WTC11 (cell line): ENCODE measurements at regions not wholly inside any gene's neighbourhood (a gene's known extent, or its start where the extent isn't known, plus 50 kb on each side); places are given as distances from the start of the nearest gene placed in this dataset.

Source experiments
- ATAC-seq: fragments of 200-7000 bp; cut with Tn5 transposase; 2 replicates; pipeline ENCODE4 v1.10.0; 2021; ENCODE audit warnings: mild to moderate bottlenecking, moderate library complexity
- CTCF ChIA-PET: fragments of 300-600 bp; sonication (Branson Sonifier 250); formaldehyde crosslinking; loops from one replicate; lab custom pipeline; 2021; ENCODE audit warnings: antibody characterized with exemption; lab: Charles Lee
- POLR2A ChIA-PET: fragments of 350-600 bp; sonication (Branson Sonifier 250); formaldehyde crosslinking; loops from one replicate; lab custom pipeline; 2021; ENCODE audit warnings: antibody characterized with exemption; lab: Charles Lee
- DNase-seq: peaks from one replicate; pipeline ENCODE4 v3.0.0; 2021; ENCODE audit warnings: low spot score
- H3K27ac Mint-ChIP-seq: 2 replicates; pipeline ENCODE4 v1.8.0; 2021; ENCODE audit warnings: mixed read lengths
- H3K27me3 Mint-ChIP-seq: 2 replicates; pipeline ENCODE4 v1.8.0; 2021; ENCODE audit warnings: low read depth, mild to moderate bottlenecking, moderate library complexity, mixed read lengths
- H3K36me3 Mint-ChIP-seq: 2 replicates; pipeline ENCODE4 v1.8.0; 2021; ENCODE audit warnings: mixed read lengths
- H3K4me1 Mint-ChIP-seq: 2 replicates; pipeline ENCODE4 v1.8.0; 2022; ENCODE audit warnings: mixed read lengths
- H3K4me3 Mint-ChIP-seq: 2 replicates; pipeline ENCODE4 v1.8.0; 2021; ENCODE audit warnings: mild to moderate bottlenecking, moderate library complexity, mixed read lengths
- H3K9me3 Mint-ChIP-seq: 2 replicates; pipeline ENCODE4 v1.8.0; 2021; ENCODE audit warnings: mixed read lengths
- ATF1 ChIP-seq: sonication (generic); formaldehyde crosslinking; IDR thresholded peaks from 2 replicates; pipeline ENCODE4 v1.8.1; 2023; ENCODE audit warnings: mild to moderate bottlenecking, moderate library complexity, missing genetic modification reagents
- CREB1 ChIP-seq: sonication (generic); formaldehyde crosslinking; IDR thresholded peaks from 2 replicates; pipeline ENCODE4 v1.8.0; 2023; ENCODE audit warnings: mild to moderate bottlenecking, missing genetic modification reagents
- FOXK1 ChIP-seq: sonication (generic); formaldehyde crosslinking; IDR thresholded peaks from 2 replicates; pipeline ENCODE4 v1.8.0; 2022; ENCODE audit warnings: mild to moderate bottlenecking, moderate library complexity, missing genetic modification reagents
- GTF2I ChIP-seq: fragments of 250-450 bp; sonication (Bioruptor Pico); conservative IDR thresholded peaks from 2 replicates; pipeline ENCODE4 v1.4.0; 2021; ENCODE audit warnings: mild to moderate bottlenecking
- IRF2 ChIP-seq: sonication (generic); formaldehyde crosslinking; IDR thresholded peaks from 2 replicates; pipeline ENCODE4 v1.8.0; 2022; ENCODE audit warnings: low read depth, missing genetic modification reagents, borderline replicate concordance
- JAZF1 ChIP-seq: fragments of 250-450 bp; sonication (Bioruptor Pico); IDR thresholded peaks from 2 replicates; pipeline ENCODE4 v1.9.0; 2021; ENCODE audit warnings: moderate library complexity, mild to moderate bottlenecking, inconsistent platforms
- JUN ChIP-seq: sonication (generic); formaldehyde crosslinking; IDR thresholded peaks from 2 replicates; pipeline ENCODE4 v1.8.0; 2023; ENCODE audit warnings: mild to moderate bottlenecking, missing genetic modification reagents
- NFE2L1 ChIP-seq: sonication (generic); formaldehyde crosslinking; IDR thresholded peaks from 2 replicates; pipeline ENCODE4 v1.8.1; 2023; ENCODE audit warnings: missing genetic modification reagents
- NR1H2 ChIP-seq: sonication (generic); formaldehyde crosslinking; IDR thresholded peaks from 2 replicates; pipeline ENCODE4 v1.9.0; 2021; ENCODE audit warnings: mild to moderate bottlenecking, moderate library complexity, missing genetic modification reagents
- OVOL2 ChIP-seq: fragments of 250-450 bp; sonication (Bioruptor Pico); IDR thresholded peaks from 2 replicates; pipeline ENCODE4 v1.9.0; 2021; ENCODE audit warnings: mild to moderate bottlenecking, borderline replicate concordance
- RELA ChIP-seq: sonication (generic); formaldehyde crosslinking; IDR thresholded peaks from 2 replicates; pipeline ENCODE4 v1.8.1; 2022; ENCODE audit warnings: missing genetic modification reagents, mild to moderate bottlenecking, borderline replicate concordance
- RORB ChIP-seq: fragments of 250-450 bp; sonication (Bioruptor Pico); IDR thresholded peaks from 2 replicates; pipeline ENCODE4 v1.9.0; 2021; ENCODE audit warnings: mild to moderate bottlenecking
- TCF7 ChIP-seq: sonication (generic); formaldehyde crosslinking; IDR thresholded peaks from 2 replicates; pipeline ENCODE4 v1.8.0; 2022; ENCODE audit warnings: mild to moderate bottlenecking, low read depth, missing genetic modification reagents, moderate library complexity
- TEAD1 ChIP-seq: sonication (generic); formaldehyde crosslinking; IDR thresholded peaks from 2 replicates; pipeline ENCODE4 v1.8.0; 2022; ENCODE audit warnings: mild to moderate bottlenecking, missing genetic modification reagents
- TEAD4 ChIP-seq: sonication (generic); formaldehyde crosslinking; IDR thresholded peaks from 2 replicates; pipeline ENCODE4 v1.8.0; 2022; ENCODE audit warnings: mild to moderate bottlenecking, missing genetic modification reagents
- ZNF138 ChIP-seq: sonication (generic); formaldehyde crosslinking; conservative IDR thresholded peaks from 2 replicates; pipeline ENCODE4 v1.8.1; 2022; ENCODE audit warnings: mild to moderate bottlenecking, moderate library complexity, missing genetic modification reagents
- ZNF423 ChIP-seq: fragments of 250-450 bp; sonication (Bioruptor Pico); IDR thresholded peaks from 2 replicates; pipeline ENCODE4 v2.1.2; 2022; ENCODE audit warnings: mild to moderate bottlenecking, moderate library complexity
- ZNF671 ChIP-seq: fragments of 250-450 bp; sonication (Bioruptor Pico); IDR thresholded peaks from 2 replicates; pipeline ENCODE4 v1.8.0; 2021; ENCODE audit warnings: mild to moderate bottlenecking
- TF ChIP-seq, protein P1 (sequence below): sonication (generic); formaldehyde crosslinking; IDR thresholded peaks from 2 replicates; pipeline ENCODE4 v1.8.1; 2023; ENCODE audit warnings: mild to moderate bottlenecking, moderate library complexity, missing genetic modification reagents
- TF ChIP-seq, protein P2 (sequence below): sonication (generic); formaldehyde crosslinking; IDR thresholded peaks from 2 replicates; pipeline ENCODE4 v1.8.1; 2022; ENCODE audit warnings: missing genetic modification reagents, borderline replicate concordance
- TF ChIP-seq, protein P3 (sequence below): sonication (generic); formaldehyde crosslinking; IDR thresholded peaks from 2 replicates; pipeline ENCODE4 v1.8.0; 2023; ENCODE audit warnings: missing genetic modification reagents
- TF ChIP-seq, protein P4 (sequence below): sonication (generic); formaldehyde crosslinking; conservative IDR thresholded peaks from 2 replicates; pipeline ENCODE4 v1.8.1; 2022; ENCODE audit warnings: mild to moderate bottlenecking, missing genetic modification reagents
- TF ChIP-seq, protein P5 (sequence below): fragments of 250-450 bp; sonication (Bioruptor Pico); conservative IDR thresholded peaks from 2 replicates; pipeline ENCODE4 v1.9.0; 2021; ENCODE audit warnings: mild to moderate bottlenecking
- TF ChIP-seq, protein P6 (sequence below): sonication (generic); formaldehyde crosslinking; IDR thresholded peaks from 2 replicates; pipeline ENCODE4 v1.8.0; 2023; ENCODE audit warnings: mild to moderate bottlenecking, missing genetic modification reagents

DNA sequence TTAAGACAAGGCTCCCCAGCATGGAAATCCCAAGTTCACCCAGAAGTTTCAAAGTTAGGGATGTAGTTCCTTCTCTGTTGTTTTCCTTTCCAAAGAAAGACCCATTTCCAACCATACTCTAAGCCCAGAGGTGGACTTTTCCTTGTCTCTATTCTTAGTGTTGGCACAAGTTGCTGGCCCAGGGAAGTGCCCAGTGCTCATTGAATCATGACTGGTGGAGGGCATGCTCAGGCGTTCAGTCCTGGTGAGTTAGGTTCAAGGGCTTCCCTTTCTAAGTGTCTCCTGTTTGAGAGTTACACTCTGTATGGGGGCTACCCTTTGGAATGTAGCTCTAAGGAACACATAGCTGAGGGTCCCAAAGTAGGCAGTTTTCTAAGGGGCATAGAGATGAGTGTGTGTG, 389.5 kb downstream of the KCNRG start:
- ATAC-seq (no peak), DNase-seq (no peak)
- Mint-ChIP-seq H3K9me3 (no peaks in the 10 kb centered on the region), H3K27ac (no peak overlapping the region), H3K36me3 (peaks cover 7% of the 10 kb centered on the region; the same call in 1 of the 2 replicates), H3K4me1 (peaks cover 4% of the 10 kb centered on the region; the same call in 1 of the 2 replicates), H3K27me3 (peaks cover 2% of the 10 kb centered on the region; the same call in 1 of the 2 replicates), H3K4me3 (no peak overlapping the region)
- TF ChIP-seq NFE2L1 (CRISPR knock-in tag) (no peak), NR1H2 (CRISPR knock-in tag) (no peak), JAZF1 (CRISPR knock-in tag) (no peak), RORB (CRISPR knock-in tag) (no peak), FOXK1 (CRISPR knock-in tag) (no peak), ZNF138 (no peak), RELA (CRISPR knock-in tag) (no peak), JUN (CRISPR knock-in tag) (no peak)
- TF ChIP-seq, protein P1, sequence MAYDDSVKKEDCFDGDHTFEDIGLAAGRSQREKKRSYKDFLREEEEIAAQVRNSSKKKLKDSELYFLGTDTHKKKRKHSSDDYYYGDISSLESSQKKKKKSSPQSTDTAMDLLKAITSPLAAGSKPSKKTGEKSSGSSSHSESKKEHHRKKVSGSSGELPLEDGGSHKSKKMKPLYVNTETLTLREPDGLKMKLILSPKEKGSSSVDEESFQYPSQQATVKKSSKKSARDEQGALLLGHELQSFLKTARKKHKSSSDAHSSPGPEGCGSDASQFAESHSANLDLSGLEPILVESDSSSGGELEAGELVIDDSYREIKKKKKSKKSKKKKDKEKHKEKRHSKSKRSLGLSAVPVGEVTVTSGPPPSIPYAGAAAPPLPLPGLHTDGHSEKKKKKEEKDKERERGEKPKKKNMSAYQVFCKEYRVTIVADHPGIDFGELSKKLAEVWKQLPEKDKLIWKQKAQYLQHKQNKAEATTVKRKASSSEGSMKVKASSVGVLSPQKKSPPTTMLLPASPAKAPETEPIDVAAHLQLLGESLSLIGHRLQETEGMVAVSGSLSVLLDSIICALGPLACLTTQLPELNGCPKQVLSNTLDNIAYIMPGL: no peak
- TF ChIP-seq, protein P2, sequence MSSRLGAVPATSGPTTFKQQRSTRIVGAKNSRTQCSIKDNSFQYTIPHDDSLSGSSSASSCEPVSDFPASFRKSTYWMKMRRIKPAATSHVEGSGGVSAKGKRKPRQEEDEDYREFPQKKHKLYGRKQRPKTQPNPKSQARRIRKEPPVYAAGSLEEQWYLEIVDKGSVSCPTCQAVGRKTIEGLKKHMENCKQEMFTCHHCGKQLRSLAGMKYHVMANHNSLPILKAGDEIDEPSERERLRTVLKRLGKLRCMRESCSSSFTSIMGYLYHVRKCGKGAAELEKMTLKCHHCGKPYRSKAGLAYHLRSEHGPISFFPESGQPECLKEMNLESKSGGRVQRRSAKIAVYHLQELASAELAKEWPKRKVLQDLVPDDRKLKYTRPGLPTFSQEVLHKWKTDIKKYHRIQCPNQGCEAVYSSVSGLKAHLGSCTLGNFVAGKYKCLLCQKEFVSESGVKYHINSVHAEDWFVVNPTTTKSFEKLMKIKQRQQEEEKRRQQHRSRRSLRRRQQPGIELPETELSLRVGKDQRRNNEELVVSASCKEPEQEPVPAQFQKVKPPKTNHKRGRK (CRISPR knock-in tag): no peak
- CTCF ChIA-PET: no interaction called here
- POLR2A ChIA-PET: no interaction called here

DNA sequence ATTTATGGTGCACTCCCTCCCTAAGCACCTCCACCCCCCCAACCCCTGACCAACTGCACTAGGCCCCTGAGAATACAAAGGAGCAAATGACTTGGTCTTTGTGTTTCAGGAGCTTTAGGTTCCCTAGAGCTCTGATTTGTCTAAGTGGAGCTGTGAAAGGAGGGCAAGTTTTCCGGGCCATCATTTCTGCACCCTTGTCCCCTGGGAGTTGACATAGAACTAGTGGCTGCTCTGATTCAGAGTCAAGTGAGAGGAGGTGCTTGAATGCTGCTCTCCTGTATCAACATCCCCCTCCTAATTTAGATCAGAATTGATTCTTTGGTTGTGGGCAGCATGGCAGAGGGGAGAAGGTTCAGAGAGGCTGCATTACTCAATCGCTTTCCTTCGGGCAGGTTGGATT, 391.6 kb downstream of the KCNRG start:
- no peak for ATAC-seq
- ChIA-PET CTCF (no interaction called here), POLR2A (no interaction called here)
- peaks cover 19% of the 10 kb centered on the region for H3K4me1 Mint-ChIP-seq
- no peak for TF ChIP-seq OVOL2 (CRISPR knock-in tag)
- TF ChIP-seq ZNF671 (CRISPR knock-in tag): no peak
- TF ChIP-seq IRF2 (CRISPR knock-in tag): no peak
- no peak for TF ChIP-seq TEAD1
- TF ChIP-seq TEAD4 (CRISPR knock-in tag): no peak
- TF ChIP-seq, protein P3, sequence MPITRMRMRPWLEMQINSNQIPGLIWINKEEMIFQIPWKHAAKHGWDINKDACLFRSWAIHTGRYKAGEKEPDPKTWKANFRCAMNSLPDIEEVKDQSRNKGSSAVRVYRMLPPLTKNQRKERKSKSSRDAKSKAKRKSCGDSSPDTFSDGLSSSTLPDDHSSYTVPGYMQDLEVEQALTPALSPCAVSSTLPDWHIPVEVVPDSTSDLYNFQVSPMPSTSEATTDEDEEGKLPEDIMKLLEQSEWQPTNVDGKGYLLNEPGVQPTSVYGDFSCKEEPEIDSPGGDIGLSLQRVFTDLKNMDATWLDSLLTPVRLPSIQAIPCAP (CRISPR knock-in tag): no peak
- no peak for TF ChIP-seq TCF7
- no peak for TF ChIP-seq JAZF1 (CRISPR knock-in tag)
- TF ChIP-seq FOXK1 (CRISPR knock-in tag): no peak
- TF ChIP-seq GTF2I (CRISPR knock-in tag): no peak
- TF ChIP-seq ZNF423 (CRISPR knock-in tag): no peak
- TF ChIP-seq, protein P4, sequence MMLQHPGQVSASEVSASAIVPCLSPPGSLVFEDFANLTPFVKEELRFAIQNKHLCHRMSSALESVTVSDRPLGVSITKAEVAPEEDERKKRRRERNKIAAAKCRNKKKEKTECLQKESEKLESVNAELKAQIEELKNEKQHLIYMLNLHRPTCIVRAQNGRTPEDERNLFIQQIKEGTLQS (CRISPR knock-in tag): no peak
- no peak for TF ChIP-seq NFE2L1 (CRISPR knock-in tag)
- TF ChIP-seq, protein P5, sequence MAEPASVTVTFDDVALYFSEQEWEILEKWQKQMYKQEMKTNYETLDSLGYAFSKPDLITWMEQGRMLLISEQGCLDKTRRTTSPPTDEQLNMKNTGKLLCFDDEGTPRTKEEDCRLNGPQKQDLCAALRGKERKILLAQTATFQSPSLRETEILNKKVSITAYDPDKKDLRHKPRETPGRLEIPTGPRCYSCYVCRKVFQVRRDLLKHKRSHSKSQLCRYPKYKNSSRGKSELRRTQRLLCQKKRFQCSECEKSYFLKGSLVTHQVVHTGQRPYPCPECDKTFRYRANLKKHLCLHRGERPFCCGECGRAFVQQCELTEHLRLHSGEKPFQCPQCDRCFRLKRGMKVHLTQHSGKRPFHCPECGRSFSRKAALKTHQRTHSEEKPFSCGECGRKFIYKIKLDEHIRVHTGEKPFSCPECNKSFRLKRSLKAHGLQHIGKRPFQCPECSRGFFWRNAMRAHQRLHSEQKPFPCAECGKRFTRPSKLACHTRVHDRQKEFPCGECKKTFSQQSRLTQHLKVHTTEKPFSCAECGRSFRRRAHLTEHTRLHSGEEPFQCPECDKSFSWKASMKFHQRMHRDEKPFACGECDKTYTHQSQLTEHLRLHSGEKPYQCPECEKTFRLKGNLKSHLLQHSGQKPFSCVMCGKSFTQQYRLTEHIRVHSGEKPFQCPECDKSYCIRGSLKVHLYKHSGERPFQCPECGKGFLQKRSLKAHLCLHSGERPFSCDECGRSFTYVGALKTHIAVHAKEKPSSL: no peak
- TF ChIP-seq CREB1 (CRISPR knock-in tag): no peak
- TF ChIP-seq, protein P6, sequence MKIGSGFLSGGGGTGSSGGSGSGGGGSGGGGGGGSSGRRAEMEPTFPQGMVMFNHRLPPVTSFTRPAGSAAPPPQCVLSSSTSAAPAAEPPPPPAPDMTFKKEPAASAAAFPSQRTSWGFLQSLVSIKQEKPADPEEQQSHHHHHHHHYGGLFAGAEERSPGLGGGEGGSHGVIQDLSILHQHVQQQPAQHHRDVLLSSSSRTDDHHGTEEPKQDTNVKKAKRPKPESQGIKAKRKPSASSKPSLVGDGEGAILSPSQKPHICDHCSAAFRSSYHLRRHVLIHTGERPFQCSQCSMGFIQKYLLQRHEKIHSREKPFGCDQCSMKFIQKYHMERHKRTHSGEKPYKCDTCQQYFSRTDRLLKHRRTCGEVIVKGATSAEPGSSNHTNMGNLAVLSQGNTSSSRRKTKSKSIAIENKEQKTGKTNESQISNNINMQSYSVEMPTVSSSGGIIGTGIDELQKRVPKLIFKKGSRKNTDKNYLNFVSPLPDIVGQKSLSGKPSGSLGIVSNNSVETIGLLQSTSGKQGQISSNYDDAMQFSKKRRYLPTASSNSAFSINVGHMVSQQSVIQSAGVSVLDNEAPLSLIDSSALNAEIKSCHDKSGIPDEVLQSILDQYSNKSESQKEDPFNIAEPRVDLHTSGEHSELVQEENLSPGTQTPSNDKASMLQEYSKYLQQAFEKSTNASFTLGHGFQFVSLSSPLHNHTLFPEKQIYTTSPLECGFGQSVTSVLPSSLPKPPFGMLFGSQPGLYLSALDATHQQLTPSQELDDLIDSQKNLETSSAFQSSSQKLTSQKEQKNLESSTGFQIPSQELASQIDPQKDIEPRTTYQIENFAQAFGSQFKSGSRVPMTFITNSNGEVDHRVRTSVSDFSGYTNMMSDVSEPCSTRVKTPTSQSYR (CRISPR knock-in tag): no peak
- no peak for TF ChIP-seq ATF1 (CRISPR knock-in tag)
- no peak for TF ChIP-seq JUN (CRISPR knock-in tag)
- TF ChIP-seq, protein P1: no peak
- no peak for TF ChIP-seq NR1H2 (CRISPR knock-in tag)
- H3K36me3 Mint-ChIP-seq: peaks cover 4% of the 10 kb centered on the region; the same call in 1 of the 2 replicates
- H3K27me3 Mint-ChIP-seq: peaks cover 2% of the 10 kb centered on the region; the same call in 1 of the 2 replicates
- no peak overlapping the region for H3K27ac Mint-ChIP-seq
- no peaks in the 10 kb centered on the region for H3K9me3 Mint-ChIP-seq
- H3K4me3 Mint-ChIP-seq: no peak overlapping the region
- no peak for DNase-seq
